Cardiac muscle cell (in vitro differentiated cells and primary cell): ENCODE measurements at regions not wholly inside any gene's neighbourhood (a gene's known extent, or its start where the extent isn't known, plus 50 kb on each side); places are given as distances from the start of the nearest gene placed in this dataset.

ENCODE experiments used
- DNase-seq, 2 donors: peaks; one replicate each; pipeline versions ENCODE4 v3.0.0 to v3.0.0-alpha.2; 2010 to 2017; ENCODE audit warnings: low read depth in 1 of 2, low spot score in 1 of 2
- H3K27ac ChIP-seq: fragments of 200-600 bp; sonication (generic); 2 replicates; pipeline ENCODE4 v1.5.1; 2016
- H3K27me3 ChIP-seq: fragments of 200-600 bp; sonication (generic); 2 replicates; pipeline ENCODE4 v1.6.0; 2016; ENCODE audit warnings: control low read depth
- H3K36me3 ChIP-seq: fragments of 200-600 bp; sonication (generic); 2 replicates; pipeline ENCODE4 v1.5.1; 2016; ENCODE audit warnings: control low read depth
- H3K4me1 ChIP-seq: fragments of 200-600 bp; sonication (generic); 2 replicates; pipeline ENCODE4 v1.8.1; 2017; ENCODE audit warnings: low read depth, mild to moderate bottlenecking, mixed run types
- H3K4me3 ChIP-seq: fragments of 200-600 bp; sonication (generic); 2 replicates; pipeline ENCODE4 v1.5.1; 2016; ENCODE audit warnings: mild to moderate bottlenecking
- H3K9me3 ChIP-seq: fragments of 200-600 bp; sonication (generic); 2 replicates; pipeline ENCODE4 v1.5.1; 2017; ENCODE audit warnings: low read depth, mild to moderate bottlenecking, control low read depth
- CTCF ChIP-seq: IDR thresholded peaks from 2 replicates; pipeline ENCODE4 v1.5.1; 2012; ENCODE audit warnings: low read depth, mild to moderate bottlenecking, low read length

- no peak for DNase-seq
- H3K36me3 ChIP-seq, result no peaks in the 10 kb centered on the region
- no peak for TF ChIP-seq CTCF
- H3K27me3 ChIP-seq, result no peaks in the 10 kb centered on the region
- no peak overlapping the region for H3K27ac ChIP-seq
- no peaks in the 10 kb centered on the region for H3K9me3 ChIP-seq
- H3K4me3 ChIP-seq, result no peak overlapping the region
- H3K4me1 ChIP-seq, result no peaks in the 10 kb centered on the region
Observed at GRCh38 chr10:121002586-121003205, 151.5 kb downstream of the WDR11 start.

- no peaks in the 10 kb centered on the region for H3K9me3 ChIP-seq
- DNase-seq, result no peak
- no peaks in the 10 kb centered on the region for H3K36me3 ChIP-seq
- no peak for TF ChIP-seq CTCF
- no peaks in the 10 kb centered on the region for H3K4me1 ChIP-seq
- H3K27ac ChIP-seq, result no peak overlapping the region
- H3K27me3 ChIP-seq, result no peaks in the 10 kb centered on the region
- H3K4me3 ChIP-seq, result no peak overlapping the region
Observed at GRCh38 chr10:121005948-121006587, 154.9 kb downstream of the WDR11 start.

GRCh38 chr10:121007264-121007663 is 156.1 kb downstream of the WDR11 start:
- Histone ChIP-seq H3K27me3 (no peaks in the 10 kb centered on the region), H3K27ac (no peak overlapping the region), H3K4me1 (no peaks in the 10 kb centered on the region), H3K9me3 (no peaks in the 10 kb centered on the region), H3K36me3 (no peaks in the 10 kb centered on the region), H3K4me3 (no peak overlapping the region)
- no peak for DNase-seq
- no peak for TF ChIP-seq CTCF

GRCh38 chr10:121015916-121016315 is 164.8 kb downstream of the WDR11 start:
- no peak overlapping the region for H3K27ac ChIP-seq
- TF ChIP-seq CTCF, result no peak
- H3K27me3 ChIP-seq, result no peaks in the 10 kb centered on the region
- no peak for DNase-seq
- H3K36me3 ChIP-seq, result no peaks in the 10 kb centered on the region
- no peaks in the 10 kb centered on the region for H3K9me3 ChIP-seq
- no peak overlapping the region for H3K4me3 ChIP-seq
- no peaks in the 10 kb centered on the region for H3K4me1 ChIP-seq

- Histone ChIP-seq H3K36me3 (no peaks in the 10 kb centered on the region), H3K4me3 (no peak overlapping the region), H3K9me3 (no peaks in the 10 kb centered on the region), H3K4me1 (no peaks in the 10 kb centered on the region), H3K27ac (no peak overlapping the region), H3K27me3 (no peaks in the 10 kb centered on the region)
- no peak for TF ChIP-seq CTCF
- no peak for DNase-seq
Observed at GRCh38 chr10:121024905-121025584, 173.9 kb downstream of the WDR11 start.
